ENCODE measurements at regions not wholly inside any gene's neighbourhood (a gene's known extent, or its start where the extent isn't known, plus 50 kb on each side); places are given as distances from the start of the nearest gene placed in this dataset.
A peak's percentile ranks its signal among the peaks of the same experiment; 100 is the strongest.

DNA sequence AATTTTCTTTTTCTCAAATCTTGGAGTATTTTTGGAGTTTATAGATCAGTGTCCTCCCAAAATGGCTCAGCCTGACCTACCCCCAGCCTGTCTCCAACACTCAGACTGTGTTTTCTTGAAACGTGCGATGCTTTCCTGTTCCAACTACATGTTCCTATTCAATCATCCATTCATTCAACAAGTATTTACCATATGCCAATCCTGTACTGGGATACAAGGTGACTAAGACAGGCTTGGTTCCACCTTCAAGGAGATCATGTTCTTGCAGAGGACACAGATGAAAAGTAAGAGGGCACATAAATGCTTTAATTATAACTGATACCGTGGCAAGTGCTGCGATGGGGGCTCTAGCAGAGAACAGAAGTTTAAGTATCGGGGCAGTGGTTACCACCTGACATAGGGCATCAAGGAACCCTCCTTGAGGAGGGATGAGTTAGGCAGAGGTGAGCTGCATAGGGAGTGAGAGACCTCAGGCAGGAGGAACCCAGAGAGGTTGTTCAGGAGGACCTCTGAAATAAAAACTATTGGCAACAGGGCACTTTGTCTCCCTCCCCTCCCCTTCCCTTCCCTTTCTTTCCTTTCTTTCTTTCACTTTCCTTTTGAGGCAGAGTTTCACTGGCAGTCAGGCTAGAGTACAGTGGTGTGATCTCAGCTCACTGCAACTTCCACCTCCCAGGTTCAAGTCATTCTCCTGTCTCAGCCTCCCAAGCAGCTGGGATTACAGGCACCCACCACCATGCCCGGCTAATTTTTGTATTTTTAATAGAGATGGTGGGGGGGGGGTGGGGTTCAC is 469.0 kb downstream of the EPHA4 start:
- intact Hi-C loops (cut with DNase I) = no loop called here
- TF ChIP-seq POLR2A (IDR thresholded peaks at IDR 0.05) (no peak), POLR2AphosphoS5 (IDR thresholded peaks at IDR 0.05; ENCODE audit: insufficient read depth in 1 of 2, low read depth in 1 of 2) (no peak)
- TF ChIP-seq, protein P1, sequence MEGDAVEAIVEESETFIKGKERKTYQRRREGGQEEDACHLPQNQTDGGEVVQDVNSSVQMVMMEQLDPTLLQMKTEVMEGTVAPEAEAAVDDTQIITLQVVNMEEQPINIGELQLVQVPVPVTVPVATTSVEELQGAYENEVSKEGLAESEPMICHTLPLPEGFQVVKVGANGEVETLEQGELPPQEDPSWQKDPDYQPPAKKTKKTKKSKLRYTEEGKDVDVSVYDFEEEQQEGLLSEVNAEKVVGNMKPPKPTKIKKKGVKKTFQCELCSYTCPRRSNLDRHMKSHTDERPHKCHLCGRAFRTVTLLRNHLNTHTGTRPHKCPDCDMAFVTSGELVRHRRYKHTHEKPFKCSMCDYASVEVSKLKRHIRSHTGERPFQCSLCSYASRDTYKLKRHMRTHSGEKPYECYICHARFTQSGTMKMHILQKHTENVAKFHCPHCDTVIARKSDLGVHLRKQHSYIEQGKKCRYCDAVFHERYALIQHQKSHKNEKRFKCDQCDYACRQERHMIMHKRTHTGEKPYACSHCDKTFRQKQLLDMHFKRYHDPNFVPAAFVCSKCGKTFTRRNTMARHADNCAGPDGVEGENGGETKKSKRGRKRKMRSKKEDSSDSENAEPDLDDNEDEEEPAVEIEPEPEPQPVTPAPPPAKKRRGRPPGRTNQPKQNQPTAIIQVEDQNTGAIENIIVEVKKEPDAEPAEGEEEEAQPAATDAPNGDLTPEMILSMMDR (IDR thresholded peaks at IDR 0.05) = no peak
- Histone ChIP-seq H3K4me1 (peaks cover 9% of the 10 kb centered on the region), H3K27ac (no peak overlapping the region), H3K4me3 (no peak overlapping the region), H3K9me3 (no peaks in the 10 kb centered on the region), H3K36me3 (no peaks in the 10 kb centered on the region), H3K27me3 (no peaks in the 10 kb centered on the region)
- no peak for DNase-seq (ENCODE audit: extremely low spot score in 2 of 2)

DNA sequence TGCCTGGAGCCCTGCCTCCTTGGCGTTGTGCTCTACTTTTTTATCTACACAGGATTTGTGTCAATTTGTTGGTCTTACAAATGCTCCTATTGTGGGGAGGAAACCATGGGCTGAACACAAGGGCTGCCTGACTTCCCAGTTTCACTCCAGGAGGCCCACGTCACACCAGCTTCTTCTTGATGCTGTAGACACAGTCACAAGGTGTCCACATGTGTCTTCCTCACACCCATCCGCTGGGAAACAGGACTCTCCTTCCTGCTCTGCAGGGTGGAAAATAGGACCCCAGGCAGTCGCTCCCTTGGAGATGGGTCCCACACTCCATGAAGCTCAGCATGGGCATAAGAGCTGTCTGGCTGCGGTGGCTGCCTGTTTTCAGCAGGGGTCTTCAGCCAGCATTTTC is 468.2 kb downstream of the EPHA4 start:
- no peaks in the 10 kb centered on the region for H3K27me3 ChIP-seq
- peak in 1 of 2 donors; percentile 86 for DNase-seq (ENCODE audit: extremely low spot score in 2 of 2)
- no peaks in the 10 kb centered on the region for H3K36me3 ChIP-seq
- peaks cover 9% of the 10 kb centered on the region for H3K4me1 ChIP-seq
- TF ChIP-seq POLR2AphosphoS5 (IDR thresholded peaks at IDR 0.05; ENCODE audit: insufficient read depth in 1 of 2, low read depth in 1 of 2) (no peak), POLR2A (IDR thresholded peaks at IDR 0.05) (no peak)
- TF ChIP-seq, protein P1 (IDR thresholded peaks at IDR 0.05) = no peak
- no peaks in the 10 kb centered on the region for H3K9me3 ChIP-seq
- no peak overlapping the region for H3K27ac ChIP-seq
- intact Hi-C loops (cut with DNase I) = no loop called here
- H3K4me3 ChIP-seq = no peak overlapping the region

DNA sequence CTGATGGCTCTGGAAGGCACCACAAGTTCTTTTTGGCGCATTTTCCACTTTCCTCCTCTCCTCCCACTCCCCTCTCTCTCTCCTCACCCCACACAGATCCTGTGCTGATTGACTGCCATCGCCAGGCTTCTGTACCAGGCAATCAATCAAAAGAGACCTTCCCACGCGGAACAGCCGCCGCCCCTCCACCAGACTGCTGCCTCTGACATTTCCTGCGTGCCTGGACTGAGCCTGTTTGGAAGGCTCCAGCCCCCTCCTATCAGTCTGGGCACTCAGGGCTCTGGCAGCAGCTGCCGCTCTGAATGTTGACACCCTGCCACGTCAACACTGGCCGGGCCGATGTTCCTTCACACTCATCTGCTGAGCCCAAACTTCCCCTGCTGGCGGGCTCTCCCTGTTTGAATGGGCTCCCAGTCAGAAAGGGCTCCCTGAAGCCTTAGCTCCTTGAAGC is 467.7 kb downstream of the EPHA4 start:
- no peak for TF ChIP-seq POLR2A (IDR thresholded peaks at IDR 0.05)
- TF ChIP-seq POLR2AphosphoS5 (IDR thresholded peaks at IDR 0.05; ENCODE audit: insufficient read depth in 1 of 2, low read depth in 1 of 2) = no peak
- TF ChIP-seq, protein P1 (IDR thresholded peaks at IDR 0.05) = no peak
- Histone ChIP-seq H3K4me3 (peak overlapping the region in 1 of 2 donors; percentile 1), H3K9me3 (no peaks in the 10 kb centered on the region), H3K27ac (no peak overlapping the region), H3K36me3 (no peaks in the 10 kb centered on the region), H3K27me3 (no peaks in the 10 kb centered on the region), H3K4me1 (peaks cover 9% of the 10 kb centered on the region)
- no peak for DNase-seq (ENCODE audit: extremely low spot score in 2 of 2)
- intact Hi-C loops (cut with DNase I) = no loop called here

DNA sequence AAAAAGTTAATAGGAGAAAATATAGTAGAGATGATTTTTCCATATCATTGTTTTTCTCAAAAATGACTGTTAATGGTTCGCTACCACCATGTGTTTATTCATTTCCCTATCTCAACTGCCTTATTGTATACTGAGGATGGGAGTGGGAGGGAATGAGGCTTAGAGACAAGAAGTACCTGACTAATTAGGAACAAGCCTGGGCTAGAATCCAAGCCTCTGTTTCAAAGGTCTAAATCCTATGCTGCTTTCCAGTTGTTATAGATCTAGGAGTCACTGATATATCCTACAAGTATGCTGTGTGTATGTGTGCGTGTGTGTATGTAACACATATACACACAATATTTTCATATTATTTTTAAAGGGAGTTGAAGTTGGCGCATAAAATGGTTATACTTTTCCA is 465.9 kb downstream of the EPHA4 start:
- H3K4me3 ChIP-seq = no peak overlapping the region
- H3K27ac ChIP-seq = no peak overlapping the region
- H3K36me3 ChIP-seq = no peaks in the 10 kb centered on the region
- H3K4me1 ChIP-seq = peaks cover 9% of the 10 kb centered on the region
- H3K9me3 ChIP-seq = no peaks in the 10 kb centered on the region
- DNase-seq (ENCODE audit: extremely low spot score in 2 of 2) = no peak
- TF ChIP-seq POLR2A (IDR thresholded peaks at IDR 0.05) = no peak
- no peak for TF ChIP-seq POLR2AphosphoS5 (IDR thresholded peaks at IDR 0.05; ENCODE audit: insufficient read depth in 1 of 2, low read depth in 1 of 2)
- TF ChIP-seq, protein P1 (IDR thresholded peaks at IDR 0.05) = no peak
- H3K27me3 ChIP-seq = no peaks in the 10 kb centered on the region
- intact Hi-C loops (cut with DNase I) = no loop called here

DNA sequence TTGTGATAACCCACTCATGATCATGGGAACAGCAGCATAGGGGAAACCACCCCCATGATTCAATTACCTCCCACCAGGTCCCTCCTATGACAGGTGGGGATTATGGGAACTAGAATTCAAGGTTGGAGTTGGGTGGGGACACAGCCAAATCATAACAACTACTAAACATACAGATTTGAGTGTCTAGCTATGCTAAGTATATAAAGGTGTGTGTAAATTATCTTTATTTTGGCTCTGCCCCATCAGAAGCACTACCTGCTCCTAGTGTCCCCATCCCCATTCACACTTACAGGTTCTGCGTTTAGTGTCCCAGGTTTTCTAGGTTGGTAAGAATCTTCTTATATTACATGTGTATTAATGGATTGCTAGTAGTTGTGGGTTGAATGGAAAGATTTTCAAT is 464.7 kb downstream of the EPHA4 start:
- no peak overlapping the region for H3K4me3 ChIP-seq
- no peaks in the 10 kb centered on the region for H3K27me3 ChIP-seq
- DNase-seq (ENCODE audit: extremely low spot score in 2 of 2) = no peak
- TF ChIP-seq, protein P1 (IDR thresholded peaks at IDR 0.05) = no peak
- no peak for TF ChIP-seq POLR2A (IDR thresholded peaks at IDR 0.05)
- no peak for TF ChIP-seq POLR2AphosphoS5 (IDR thresholded peaks at IDR 0.05; ENCODE audit: insufficient read depth in 1 of 2, low read depth in 1 of 2)
- H3K36me3 ChIP-seq = no peaks in the 10 kb centered on the region
- no peak overlapping the region for H3K27ac ChIP-seq
- H3K4me1 ChIP-seq = peaks cover 9% of the 10 kb centered on the region
- intact Hi-C loops (cut with DNase I) = no loop called here
- H3K9me3 ChIP-seq = no peaks in the 10 kb centered on the region
